GM12864 (cell line): ENCODE measurements at regions not wholly inside any gene's neighbourhood (a gene's known extent, or its start where the extent isn't known, plus 50 kb on each side); places are given as distances from the start of the nearest gene placed in this dataset.

Source experiments
- DNase-seq: peaks from one replicate; pipeline ENCODE4 v3.0.0-alpha.2; 2011; ENCODE audit warnings: low read depth
- H3K4me3 ChIP-seq: 2 replicates; pipeline ENCODE4 v1.5.1; 2011; ENCODE audit warnings: mild to moderate bottlenecking, low read depth, low read length, control low read depth
- TF ChIP-seq, protein P1 (sequence below): IDR thresholded peaks from 2 replicates; pipeline ENCODE4 v1.5.1; 2011; ENCODE audit warnings: low read depth, mild to moderate bottlenecking, moderate library complexity, low read length, control low read depth, inconsistent platforms; ENCODE audit errors: missing control alignments

DNA sequence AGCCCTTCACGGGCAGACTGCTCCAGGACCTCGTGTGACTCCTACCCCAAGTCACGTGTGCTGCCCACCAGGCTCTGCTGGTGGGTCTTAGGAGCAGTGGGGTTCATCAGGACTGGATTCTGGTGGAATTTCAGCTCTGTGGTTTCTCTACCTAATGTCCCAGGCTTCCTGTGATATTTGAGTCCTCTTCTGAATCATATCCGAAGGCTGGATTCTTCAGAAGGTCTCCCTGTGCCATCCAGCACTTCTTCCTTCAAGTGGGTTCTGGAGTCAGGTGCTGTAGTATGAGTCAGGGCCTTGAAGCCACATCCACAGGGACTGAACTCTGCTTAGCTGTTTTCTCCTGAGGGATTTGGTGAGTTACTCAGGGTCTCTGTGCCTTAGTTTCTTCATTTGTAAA is 850.2 kb upstream of the CELF4 start:
- no peak overlapping the region for H3K4me3 ChIP-seq
- DNase-seq, result no peak
- TF ChIP-seq, protein P1, sequence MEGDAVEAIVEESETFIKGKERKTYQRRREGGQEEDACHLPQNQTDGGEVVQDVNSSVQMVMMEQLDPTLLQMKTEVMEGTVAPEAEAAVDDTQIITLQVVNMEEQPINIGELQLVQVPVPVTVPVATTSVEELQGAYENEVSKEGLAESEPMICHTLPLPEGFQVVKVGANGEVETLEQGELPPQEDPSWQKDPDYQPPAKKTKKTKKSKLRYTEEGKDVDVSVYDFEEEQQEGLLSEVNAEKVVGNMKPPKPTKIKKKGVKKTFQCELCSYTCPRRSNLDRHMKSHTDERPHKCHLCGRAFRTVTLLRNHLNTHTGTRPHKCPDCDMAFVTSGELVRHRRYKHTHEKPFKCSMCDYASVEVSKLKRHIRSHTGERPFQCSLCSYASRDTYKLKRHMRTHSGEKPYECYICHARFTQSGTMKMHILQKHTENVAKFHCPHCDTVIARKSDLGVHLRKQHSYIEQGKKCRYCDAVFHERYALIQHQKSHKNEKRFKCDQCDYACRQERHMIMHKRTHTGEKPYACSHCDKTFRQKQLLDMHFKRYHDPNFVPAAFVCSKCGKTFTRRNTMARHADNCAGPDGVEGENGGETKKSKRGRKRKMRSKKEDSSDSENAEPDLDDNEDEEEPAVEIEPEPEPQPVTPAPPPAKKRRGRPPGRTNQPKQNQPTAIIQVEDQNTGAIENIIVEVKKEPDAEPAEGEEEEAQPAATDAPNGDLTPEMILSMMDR, result no peak

DNA sequence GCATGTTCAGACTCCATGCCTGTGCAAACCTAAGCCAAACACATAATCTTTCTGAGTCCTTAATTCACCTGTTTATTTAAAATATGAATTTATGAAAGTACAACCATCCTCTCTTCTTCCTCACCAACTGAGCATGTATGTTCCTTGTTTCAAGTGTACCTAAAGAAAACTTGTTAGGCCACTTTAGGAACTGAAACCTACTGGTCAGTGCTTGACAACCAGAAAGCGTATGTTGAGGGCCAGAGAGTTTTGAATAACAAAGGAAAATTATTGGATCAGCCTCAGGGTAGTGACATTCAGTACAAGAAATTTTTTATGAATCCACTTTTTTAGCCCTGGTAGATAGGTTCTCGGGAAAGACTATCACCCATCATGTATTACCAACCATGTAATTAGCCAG is 847.6 kb upstream of the CELF4 start:
- DNase-seq, result no peak
- H3K4me3 ChIP-seq, result no peak overlapping the region
- TF ChIP-seq, protein P1, result no peak

DNA sequence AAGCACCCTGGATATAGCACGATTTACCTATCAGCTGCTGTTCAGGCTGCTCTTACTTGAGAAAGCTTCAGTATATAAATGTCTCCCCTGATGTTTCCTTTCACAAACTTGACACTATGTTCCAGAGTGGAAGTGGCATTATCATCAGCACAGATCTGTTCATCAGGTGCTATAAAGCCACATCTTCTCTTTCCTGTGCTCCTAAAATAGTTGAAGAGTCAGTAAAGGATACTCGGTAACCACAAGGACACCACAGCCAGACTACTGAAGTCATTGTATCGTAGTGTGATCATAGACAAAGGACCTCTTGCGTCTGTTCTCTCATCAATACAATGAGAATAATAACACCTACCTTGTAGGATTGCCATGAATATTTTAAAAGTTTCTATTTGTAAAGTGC is 841.0 kb upstream of the CELF4 start:
- no peak for DNase-seq
- TF ChIP-seq, protein P1, result no peak
- H3K4me3 ChIP-seq, result no peak overlapping the region

DNA sequence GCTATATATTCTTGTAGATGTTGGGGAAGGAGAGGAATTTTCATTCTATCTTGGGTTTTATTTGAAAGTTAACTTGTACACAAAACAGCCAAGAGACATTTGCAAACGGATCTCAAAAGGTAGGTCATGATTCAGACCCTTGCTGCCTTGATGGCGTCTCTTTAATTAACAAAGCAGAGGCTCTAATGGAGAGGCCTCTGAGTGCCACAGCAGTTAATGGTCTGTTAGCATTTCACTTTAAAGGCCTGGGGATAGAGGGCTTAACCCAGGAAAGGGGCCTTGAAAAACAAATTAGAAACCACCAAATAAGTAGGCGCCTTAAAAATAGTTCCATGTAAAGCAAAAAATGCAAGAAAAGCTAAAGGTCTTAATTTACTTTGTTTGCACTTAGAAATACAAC is 836.9 kb upstream of the CELF4 start:
- DNase-seq, result no peak
- no peak overlapping the region for H3K4me3 ChIP-seq
- TF ChIP-seq, protein P1, result no peak

DNA sequence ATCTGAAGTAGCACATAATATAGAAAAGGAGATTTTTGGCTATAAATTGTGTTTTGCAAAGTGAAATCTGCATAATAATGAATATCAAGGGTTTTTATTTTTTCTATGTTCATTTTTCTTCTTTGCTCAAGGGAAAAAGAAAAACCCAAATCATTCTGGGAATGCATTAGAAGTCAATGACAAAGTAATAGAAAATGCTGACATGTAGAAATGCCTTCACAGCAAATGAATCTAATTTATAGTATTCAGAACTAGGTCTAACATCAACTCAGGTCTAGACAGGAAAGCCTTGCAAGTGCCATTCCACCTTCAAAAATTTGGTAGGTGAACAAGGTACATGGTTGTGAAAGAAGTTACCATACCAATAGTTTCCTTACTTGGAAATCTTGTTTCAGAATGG is 831.5 kb upstream of the CELF4 start:
- TF ChIP-seq, protein P1, result no peak
- no peak for DNase-seq
- no peak overlapping the region for H3K4me3 ChIP-seq

DNA sequence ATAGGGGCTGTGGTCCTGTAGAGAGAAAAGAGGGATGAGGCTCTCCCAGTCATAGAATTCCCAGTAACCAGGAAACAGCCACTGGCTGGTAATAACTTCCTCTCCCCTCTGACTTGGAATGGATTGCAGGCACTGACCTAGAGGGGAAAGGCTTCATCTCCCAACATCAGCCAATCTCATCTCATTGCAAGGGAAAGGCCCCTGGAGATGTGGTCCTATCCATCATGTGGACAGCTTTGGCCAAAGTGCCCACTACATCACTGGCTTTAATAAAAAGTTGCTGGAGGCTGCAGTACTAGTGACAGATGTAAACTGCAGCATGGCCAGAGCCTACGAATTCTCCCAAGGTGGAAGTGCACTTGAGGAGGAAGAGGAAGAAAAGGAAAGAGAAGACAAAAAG is 820.5 kb upstream of the CELF4 start:
- H3K4me3 ChIP-seq, result no peak overlapping the region
- DNase-seq, result no peak
- TF ChIP-seq, protein P1, result no peak

DNA sequence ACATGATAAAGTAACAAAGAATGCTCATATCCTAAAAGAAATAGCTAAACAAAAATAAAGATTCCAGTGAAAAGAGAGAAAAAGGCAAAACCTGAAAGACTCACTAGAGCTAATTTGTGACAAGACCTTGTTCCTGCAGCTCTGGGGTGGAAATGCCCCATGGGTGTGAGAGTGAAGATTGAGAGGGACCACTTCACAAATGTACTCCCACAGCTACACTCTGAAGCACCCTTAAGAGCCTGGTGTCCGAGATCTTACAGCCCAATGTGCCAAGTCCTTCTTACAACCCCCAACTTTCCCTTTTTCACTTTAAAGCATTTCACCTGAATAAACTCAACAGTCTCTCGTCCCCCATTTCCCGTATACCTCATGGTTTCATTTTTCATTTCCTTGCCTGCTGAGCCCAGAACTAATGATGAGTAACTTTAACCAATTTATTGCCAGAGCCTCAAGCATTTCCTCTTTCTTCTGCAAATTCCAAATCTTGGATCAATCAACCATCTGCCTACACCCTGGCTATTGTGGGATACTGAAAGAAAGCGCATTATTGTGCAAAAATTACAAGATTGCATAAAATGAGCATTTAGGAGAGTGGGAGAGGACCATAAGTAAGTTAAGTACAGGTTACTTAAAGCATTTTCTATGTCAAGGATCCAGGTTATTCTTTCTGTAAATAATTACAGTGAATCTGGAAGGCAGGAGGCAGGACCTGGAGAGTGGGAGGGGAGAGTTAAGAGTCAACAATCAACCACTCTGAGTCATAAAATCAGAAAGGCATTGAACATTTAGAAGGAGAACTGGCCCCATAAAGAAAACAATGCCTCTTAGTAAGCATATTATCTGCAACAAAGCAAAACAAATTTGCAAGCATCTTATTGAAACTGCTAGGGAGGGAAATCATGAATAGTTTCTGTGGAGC is 804.4 kb upstream of the CELF4 start:
- TF ChIP-seq, protein P1, result no peak
- H3K4me3 ChIP-seq, result no peak overlapping the region
- no peak for DNase-seq
